Osteoblast (primary cell): ENCODE measurements at regions not wholly inside any gene's neighbourhood (a gene's known extent, or its start where the extent isn't known, plus 50 kb on each side); places are given as distances from the start of the nearest gene placed in this dataset.
A peak's percentile ranks its signal among the peaks of the same experiment; 100 is the strongest.

Source experiments
- DNase-seq: peaks from one replicate; pipeline ENCODE4 v3.0.0; 2011; ENCODE audit warnings: low spot score, mixed read lengths; ENCODE audit not compliant: insufficient read length; ENCODE audit errors: missing footprints
- H2AFZ ChIP-seq: 2 replicates; pipeline ENCODE4 v1.6.0; 2011; ENCODE audit warnings: mild to moderate bottlenecking, low read length
- H3K27ac ChIP-seq: 2 replicates; pipeline ENCODE4 v1.5.1; 2011; ENCODE audit warnings: mild to moderate bottlenecking, low read depth, low read length, moderate library complexity
- H3K27me3 ChIP-seq: 2 replicates; pipeline ENCODE4 v1.6.0; 2012; ENCODE audit warnings: mild to moderate bottlenecking, control low read depth, inconsistent platforms, low read length, moderate library complexity; ENCODE audit not compliant: insufficient read depth
- H3K36me3 ChIP-seq: 2 replicates; pipeline ENCODE4 v1.5.1; 2011; ENCODE audit warnings: mild to moderate bottlenecking, low read length, control low read depth, moderate library complexity; ENCODE audit not compliant: insufficient read depth
- H3K4me1 ChIP-seq: 2 replicates; pipeline ENCODE4 v1.5.1; 2011; ENCODE audit warnings: mild to moderate bottlenecking, low read length, control low read depth, moderate library complexity; ENCODE audit not compliant: insufficient read depth
- H3K4me2 ChIP-seq: 2 replicates; pipeline ENCODE4 v1.6.0; 2011; ENCODE audit warnings: mild to moderate bottlenecking, low read length; ENCODE audit not compliant: insufficient read depth
- H3K4me3 ChIP-seq: fragments of 200-600 bp; sonication (generic); 3 replicates; pipeline ENCODE4 v1.5.1; 2012; ENCODE audit warnings: mild to moderate bottlenecking, low read length, inconsistent platforms; ENCODE audit not compliant: insufficient read depth
- H3K79me2 ChIP-seq: 2 replicates; pipeline ENCODE4 v1.6.0; 2012; ENCODE audit warnings: mild to moderate bottlenecking, low read length, control low read depth, inconsistent platforms; ENCODE audit not compliant: insufficient read depth
- H3K9me3 ChIP-seq: 2 replicates; pipeline ENCODE4 v1.5.1; 2011; ENCODE audit warnings: low read depth, low read length, control low read depth
- H4K20me1 ChIP-seq: 2 replicates; pipeline ENCODE4 v1.6.0; 2012; ENCODE audit warnings: mild to moderate bottlenecking, low read length, control low read depth; ENCODE audit not compliant: insufficient read depth
- CTCF ChIP-seq: IDR thresholded peaks from 2 replicates; pipeline ENCODE4 v1.5.1; 2011; ENCODE audit warnings: mild to moderate bottlenecking, low read depth, low read length, moderate library complexity; ENCODE audit errors: extremely low read depth

GRCh38 chr2:237261327-237261726 is 152.6 kb downstream of the COL6A3 start:
- DNase-seq: no peak
- peaks cover 74% of the 10 kb centered on the region for H3K4me1 ChIP-seq
- no peak overlapping the region for H3K4me2 ChIP-seq

GRCh38 chr2:237262838-237263771 is 150.9 kb downstream of the COL6A3 start:
- peak; percentile 51 for DNase-seq
- Histone ChIP-seq H2AFZ (peak overlapping the region; percentile 42), H3K27me3 (no peaks in the 10 kb centered on the region), H3K27ac (peak overlapping the region; percentile 98), H3K9me3 (no peaks in the 10 kb centered on the region), H3K4me2 (peak overlapping the region; percentile 51), H3K4me1 (peaks cover 59% of the 10 kb centered on the region), H3K36me3 (no peaks in the 10 kb centered on the region), H3K79me2 (no peaks in the 10 kb centered on the region), H4K20me1 (no peaks in the 10 kb centered on the region), H3K4me3 (peak overlapping the region; percentile 10)
- TF ChIP-seq CTCF: no peak

More at GRCh38 chr2:237261327-237261726, 152.6 kb downstream of the COL6A3 start:
- TF ChIP-seq CTCF: no peak
- Histone ChIP-seq H3K4me3 (no peak overlapping the region), H4K20me1 (no peaks in the 10 kb centered on the region), H3K27ac (no peak overlapping the region), H3K27me3 (no peaks in the 10 kb centered on the region), H3K79me2 (no peaks in the 10 kb centered on the region), H3K36me3 (no peaks in the 10 kb centered on the region), H3K9me3 (no peaks in the 10 kb centered on the region), H2AFZ (no peak overlapping the region)

- Histone ChIP-seq H3K27me3 (no peaks in the 10 kb centered on the region), H4K20me1 (no peaks in the 10 kb centered on the region), H3K36me3 (no peaks in the 10 kb centered on the region), H3K4me2 (peak overlapping the region; percentile 50), H3K27ac (peak overlapping the region; percentile 98), H2AFZ (peak overlapping the region; percentile 5), H3K4me3 (peak overlapping the region; percentile 5), H3K79me2 (no peaks in the 10 kb centered on the region), H3K4me1 (peaks cover 44% of the 10 kb centered on the region), H3K9me3 (no peaks in the 10 kb centered on the region)
- DNase-seq: peak; percentile 90
- no peak for TF ChIP-seq CTCF
These were observed 149.3 kb downstream of the COL6A3 start for GRCh38 chr2:237264480-237265219.
